ENCODE measurements at regions not wholly inside any gene's neighbourhood (a gene's known extent, or its start where the extent isn't known, plus 50 kb on each side); places are given as distances from the start of the nearest gene placed in this dataset.
"Not testable (repeated sequence)": the region's sequence is repeated elsewhere in the genome, so short reads cannot be mapped to it uniquely, and the experiment has no call there.

DNA sequence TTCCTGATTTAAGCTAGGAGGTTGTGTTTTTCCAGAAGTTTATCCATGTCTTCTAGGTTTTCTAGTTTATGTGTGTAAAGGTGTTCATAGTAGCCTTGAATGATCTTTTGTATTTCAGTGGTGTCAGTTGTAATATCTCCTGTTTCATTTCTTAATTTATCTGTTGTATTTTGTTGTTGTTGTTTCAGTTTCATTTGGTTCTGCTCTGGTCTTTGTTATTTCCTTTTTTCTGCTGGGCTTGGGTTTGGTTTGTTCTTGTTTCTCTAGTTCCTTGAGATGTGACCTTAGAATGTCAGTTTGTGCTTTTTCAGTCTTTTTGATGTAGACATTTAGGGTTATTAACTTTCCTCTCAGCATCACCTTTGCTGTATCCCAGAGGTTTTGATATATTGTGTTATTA is 62.8 kb downstream of the SCP2D1 start:
- DNase-seq (ENCODE audit: low spot score): not testable (repeated sequence)

DNA sequence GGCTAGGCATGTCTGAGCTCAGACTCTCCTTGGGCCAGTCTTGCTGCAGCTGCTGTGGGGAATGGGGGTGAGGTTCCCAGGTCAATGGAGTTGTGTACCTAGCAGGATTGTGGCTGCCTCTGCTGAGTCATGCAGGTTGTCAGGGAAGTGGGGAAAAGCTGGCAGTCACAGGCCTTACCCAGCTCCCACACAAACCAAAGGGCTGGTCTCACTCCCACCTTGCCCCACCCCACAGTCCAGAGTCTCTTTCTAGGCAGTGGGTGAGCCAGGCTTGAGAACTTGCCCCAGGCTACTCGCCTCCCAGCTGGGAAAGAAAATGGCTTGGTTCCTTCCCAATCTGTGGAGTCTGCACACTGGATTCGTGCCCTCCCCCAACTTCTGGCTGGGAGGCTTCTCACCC is 65.7 kb downstream of the SCP2D1 start:
- DNase-seq (ENCODE audit: low spot score): no peak

DNA sequence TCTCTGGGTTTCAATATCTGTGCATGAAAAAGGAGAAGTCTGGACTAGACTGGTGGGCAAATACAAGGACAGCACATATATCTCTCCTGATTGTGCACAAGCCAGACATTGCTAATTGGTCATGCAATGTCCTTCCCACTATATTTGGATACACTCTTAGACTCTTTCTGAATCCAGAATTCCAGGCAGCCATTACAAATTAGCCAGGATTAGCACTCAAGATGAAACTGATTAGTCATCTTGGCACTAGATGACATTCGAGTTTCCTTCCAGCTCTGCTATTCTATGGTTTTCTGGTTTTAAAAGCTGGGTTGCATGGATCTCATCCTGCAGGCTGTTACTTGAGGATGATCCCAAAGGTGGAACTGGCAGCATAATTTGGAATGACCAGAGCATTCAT is 73.2 kb downstream of the SCP2D1 start:
- DNase-seq (ENCODE audit: low spot score): no peak

DNA sequence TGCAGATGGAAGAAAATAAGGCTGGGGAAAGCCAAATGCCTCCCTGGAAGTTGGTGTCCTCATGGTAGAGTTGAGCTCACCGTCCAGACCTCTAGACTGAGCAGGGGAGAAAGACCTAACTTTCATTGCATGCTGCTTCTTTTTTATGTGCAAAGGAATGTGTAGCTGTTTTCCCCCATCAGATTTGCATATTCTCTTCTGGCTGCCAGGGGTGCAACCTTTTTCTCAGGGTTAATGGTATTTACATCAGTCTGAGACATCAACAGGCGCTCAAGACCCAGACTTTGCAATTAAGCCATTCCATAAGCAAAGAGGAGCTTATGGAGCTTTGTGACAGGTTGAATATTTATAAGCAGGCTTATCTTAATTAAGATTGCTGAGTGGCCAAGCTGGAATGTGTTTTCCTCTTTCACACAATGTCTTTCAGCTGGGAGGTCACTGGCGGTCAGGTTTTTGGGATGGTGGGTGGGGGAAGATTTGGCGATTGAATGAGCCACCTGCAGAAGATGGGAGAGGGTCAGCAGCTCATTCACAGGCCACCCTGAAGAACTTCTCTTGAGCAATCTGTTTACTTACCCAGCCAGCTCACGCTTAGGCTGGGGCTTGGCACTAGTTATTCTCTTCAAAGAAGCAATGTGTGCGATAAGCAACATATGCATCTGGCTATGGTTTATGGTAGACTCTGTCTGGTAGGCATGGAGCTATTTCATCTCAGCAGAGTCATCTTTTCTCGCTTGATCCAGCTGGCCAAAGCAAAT is 88.6 kb downstream of the SCP2D1 start:
- DNase-seq (ENCODE audit: low spot score): no peak

DNA sequence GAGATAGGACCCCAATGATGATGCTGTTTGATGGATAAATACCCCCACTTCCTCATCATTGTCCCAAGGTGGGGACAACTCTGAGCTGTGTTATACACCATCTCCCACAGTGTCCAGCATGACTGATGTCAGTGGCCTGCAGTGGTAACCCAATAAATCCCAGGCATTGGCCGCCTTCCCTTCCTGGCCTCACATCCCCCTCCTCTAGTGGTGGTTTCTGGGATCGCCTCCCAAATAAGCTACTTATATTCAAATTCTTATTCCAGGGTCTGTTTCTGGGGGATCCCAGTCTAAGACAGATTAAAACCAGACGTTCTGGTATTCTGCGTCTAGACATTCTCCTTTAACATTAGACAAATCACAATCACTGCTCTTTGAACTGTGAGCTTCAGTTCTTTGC is 90.6 kb downstream of the SCP2D1 start:
- DNase-seq (ENCODE audit: low spot score): no peak

DNA sequence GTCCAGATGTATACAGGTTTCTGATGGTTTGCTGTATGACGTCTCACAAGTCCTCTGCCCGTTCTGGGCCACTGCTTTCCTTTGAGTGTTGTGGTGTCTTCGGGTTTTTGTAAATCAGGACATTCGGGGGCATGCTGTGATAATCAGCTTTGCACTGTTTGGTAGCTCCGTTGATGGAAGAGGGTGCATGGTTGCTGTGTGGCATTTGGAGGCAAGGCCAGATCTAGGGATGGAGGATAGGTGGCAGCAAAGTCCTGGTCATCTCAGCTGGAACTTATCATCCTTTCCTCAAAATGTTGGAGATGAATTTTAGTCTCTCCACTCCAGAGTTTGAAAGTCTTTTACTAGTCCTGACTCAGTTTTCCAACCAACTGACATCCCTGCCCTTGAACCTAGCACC is 91.0 kb downstream of the SCP2D1 start:
- DNase-seq (ENCODE audit: low spot score): peak; percentile 48

DNA sequence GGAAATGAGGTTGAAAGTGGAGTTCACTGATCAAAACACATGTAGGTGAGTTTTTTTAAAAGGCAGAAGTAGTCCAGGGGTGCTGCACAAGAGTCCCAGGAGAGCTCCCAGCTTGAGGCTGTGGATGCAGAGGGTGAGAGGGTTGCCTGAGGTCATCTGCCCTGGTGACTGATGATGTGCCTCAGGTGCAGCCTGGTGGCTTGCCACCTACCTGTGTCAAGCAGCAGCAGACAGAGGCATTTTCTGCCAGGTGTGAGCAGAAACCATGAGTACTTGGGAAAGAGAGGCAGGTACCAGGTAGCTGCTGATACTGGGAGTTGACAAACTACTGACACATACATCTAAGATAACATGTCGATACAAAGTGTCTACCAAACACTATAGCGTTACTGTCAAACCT is 92.5 kb downstream of the SCP2D1 start:
- no peak for DNase-seq (ENCODE audit: low spot score)

DNA sequence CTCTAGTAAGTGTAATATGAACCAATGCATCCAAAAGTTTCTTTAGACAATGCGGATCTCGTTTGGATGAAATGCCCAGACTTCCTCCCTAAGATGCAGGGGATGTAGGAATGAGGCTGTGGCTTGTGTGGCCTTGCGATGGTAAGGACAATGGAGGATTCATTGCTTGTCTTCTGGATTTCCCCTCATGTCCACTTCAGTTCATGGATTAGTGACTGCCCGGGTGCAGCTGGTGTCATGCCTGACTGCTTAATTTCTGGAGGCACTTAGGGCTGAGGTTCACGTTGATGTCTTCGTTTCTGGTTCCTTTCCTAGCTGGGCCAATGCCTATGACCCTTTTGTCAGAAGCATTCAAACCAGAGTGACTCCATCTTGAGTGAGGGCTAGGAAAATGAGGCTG is 93.8 kb downstream of the SCP2D1 start:
- DNase-seq (ENCODE audit: low spot score): no peak

DNA sequence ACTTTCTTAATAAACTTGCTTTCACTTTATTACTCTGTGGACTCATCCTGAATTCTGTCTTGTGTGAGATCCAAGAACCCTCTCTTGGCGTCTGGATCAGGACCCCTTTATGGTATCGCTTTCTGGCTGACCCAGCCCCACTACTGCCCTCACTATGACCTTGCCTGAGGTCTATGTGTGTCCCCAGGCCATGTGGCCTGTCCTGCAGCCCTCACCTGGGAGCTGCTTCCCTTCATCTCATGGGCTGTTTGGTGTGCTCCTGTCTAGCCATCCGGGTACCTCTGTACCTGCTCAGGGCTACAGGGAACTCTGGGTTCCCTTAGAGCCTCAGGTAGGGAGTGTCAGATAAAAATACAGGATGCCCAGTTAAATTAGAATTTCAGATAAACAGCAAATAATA is 94.5 kb downstream of the SCP2D1 start:
- DNase-seq (ENCODE audit: low spot score): no peak

DNA sequence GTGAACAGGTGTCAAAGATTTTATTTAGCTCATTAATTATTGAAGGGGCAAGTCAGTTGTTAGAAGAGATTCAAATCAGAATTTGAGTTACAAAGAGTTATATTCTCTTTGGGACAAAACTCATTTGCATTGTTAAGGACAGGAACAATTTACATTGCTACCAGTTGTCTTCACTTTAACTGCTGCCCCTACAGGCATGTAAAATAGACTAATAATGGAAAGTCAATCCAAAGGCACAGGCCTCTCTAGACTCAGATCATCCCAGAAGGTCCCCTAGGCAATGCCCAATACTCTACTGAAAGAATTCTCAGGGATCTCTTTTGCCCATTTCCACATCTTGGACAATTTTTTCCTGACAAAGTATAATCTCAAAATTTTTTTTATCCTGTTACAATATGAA is 95.7 kb downstream of the SCP2D1 start:
- no peak for DNase-seq (ENCODE audit: low spot score)

DNA sequence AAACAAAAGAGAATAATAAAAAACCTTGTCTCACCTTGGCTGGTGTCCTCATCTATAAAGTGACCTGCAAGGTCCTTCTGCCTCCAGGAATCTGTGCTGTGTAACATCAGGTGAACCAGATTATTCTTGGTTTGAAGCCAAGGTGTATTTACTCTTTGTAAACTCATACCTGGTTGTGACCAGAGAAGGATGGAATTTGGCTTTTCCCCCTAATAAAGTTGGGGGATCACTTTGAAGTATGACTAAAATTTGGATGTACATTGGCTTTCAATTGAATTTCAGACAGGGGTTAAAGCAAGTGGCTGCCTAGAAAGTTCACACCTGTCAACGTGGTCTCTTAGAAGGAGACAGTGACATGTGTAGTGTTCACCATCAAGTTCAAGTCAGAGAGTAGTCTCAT is 100.1 kb downstream of the SCP2D1 start:
- DNase-seq (ENCODE audit: low spot score): no peak

DNA sequence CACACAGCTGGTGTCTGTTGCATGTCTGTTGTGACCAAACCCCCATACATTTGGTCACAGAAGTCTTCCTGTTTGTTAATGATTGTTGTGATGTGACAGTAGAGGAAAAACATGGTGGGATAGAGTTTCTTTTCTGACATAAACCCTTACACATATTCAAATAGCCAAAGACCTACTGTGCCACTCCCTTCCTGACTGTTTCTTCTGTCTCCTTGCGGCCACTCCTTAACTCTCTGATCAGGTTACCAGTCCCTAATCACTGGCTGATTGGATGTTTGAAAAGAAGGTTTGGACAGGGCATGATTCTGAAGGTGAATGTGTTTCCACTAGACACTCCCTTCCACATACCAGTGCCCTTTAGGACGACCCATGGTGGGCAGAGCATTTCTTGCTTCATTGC is 101.2 kb downstream of the SCP2D1 start:
- no peak for DNase-seq (ENCODE audit: low spot score)

DNA sequence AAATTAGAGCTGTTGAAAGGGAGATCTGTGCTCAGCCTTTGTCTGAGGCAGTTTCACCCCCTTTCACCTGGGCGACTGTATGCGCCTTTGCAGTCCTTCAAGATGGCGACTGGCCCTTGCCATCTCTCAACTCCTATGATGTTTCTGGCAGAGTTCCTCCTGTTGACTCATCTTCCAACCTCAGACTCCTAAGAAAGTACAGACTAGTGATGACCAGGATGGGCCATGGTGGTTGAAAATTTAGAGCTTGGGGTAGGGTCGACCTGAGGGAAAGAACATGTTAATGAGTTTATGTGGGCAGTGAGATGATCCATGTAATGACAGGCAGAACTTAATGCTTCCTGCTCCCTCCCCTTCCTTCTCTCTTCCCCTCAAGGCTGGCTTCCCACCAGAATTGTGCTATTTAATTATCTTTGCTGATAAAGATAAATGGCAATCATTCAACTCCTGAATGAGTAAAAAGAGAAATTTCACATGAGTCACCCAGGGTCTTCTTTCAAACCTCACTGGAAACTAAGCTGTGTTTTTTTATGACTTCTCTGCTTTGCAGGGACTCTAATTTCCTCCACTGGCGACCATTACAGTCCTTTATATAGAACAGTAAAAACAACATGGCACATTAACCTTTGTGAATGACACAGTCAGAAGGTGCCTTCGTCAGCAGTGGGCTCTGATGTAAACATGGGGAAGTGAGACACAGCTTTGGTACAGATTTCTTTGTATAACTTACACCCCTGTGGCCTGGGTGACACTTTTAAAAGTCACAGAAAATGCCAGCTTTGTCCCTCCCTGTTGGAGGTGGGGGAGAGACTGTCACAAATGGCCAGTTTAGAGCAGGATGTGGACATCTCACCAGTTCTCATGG is 103.5 kb downstream of the SCP2D1 start:
- DNase-seq (ENCODE audit: low spot score): no peak

DNA sequence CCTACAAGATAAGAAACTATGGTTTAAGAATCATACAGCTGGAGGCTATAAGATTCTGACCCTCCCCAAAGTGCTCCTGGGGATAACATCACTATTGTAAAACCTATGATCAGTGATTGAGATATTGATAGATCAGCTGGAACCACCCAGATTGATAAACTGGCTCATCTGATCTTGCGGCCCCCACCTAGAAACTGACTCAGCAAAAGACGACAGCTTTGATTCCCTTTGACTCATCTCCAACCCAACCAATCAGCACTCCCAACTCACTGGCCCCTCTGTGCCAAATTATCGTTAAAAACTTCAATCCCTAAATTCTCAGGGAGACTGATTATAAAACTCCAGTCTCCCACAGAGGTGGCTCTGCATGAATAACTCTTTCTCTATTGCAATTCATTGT is 106.4 kb downstream of the SCP2D1 start:
- DNase-seq (ENCODE audit: low spot score): no peak

DNA sequence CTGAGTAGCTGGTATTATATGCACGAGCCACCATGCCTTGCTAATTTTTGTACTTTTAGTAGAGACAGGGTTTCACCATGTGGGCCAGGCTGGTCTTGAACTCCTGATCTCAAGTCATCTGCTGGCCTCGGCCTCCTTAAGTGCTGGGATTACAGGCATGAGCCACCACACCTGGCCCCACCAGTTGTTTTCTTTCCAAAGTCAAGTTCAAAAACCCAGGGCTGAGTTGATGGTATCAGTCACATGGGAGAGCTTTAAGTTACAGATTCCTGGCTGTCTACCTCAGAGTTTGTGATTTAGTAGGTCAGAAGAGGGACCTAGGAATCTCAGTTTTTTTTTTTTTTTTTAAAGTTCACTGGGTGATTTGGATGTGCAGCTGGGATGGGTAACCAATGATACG is 107.7 kb downstream of the SCP2D1 start:
- DNase-seq (ENCODE audit: low spot score): no peak

DNA sequence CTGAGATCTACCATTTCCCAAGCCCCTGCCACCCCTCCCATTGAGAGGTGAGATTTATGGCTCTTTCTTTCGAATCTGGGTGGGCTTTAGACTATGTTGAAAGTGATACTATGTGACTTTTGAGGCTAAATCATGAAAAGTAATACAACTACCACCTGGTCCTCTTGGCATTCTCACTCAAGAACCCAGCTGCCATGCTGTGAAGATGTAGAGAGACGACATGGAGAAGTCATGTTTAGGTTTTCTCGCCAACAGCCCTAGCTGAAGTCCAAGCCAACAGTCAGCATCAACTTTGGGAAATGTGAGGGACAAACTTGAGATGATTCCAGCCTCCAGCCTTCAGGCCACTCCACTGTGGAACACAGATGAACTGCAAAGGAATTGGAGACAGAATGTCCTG is 108.7 kb downstream of the SCP2D1 start:
- DNase-seq (ENCODE audit: low spot score): no peak

DNA sequence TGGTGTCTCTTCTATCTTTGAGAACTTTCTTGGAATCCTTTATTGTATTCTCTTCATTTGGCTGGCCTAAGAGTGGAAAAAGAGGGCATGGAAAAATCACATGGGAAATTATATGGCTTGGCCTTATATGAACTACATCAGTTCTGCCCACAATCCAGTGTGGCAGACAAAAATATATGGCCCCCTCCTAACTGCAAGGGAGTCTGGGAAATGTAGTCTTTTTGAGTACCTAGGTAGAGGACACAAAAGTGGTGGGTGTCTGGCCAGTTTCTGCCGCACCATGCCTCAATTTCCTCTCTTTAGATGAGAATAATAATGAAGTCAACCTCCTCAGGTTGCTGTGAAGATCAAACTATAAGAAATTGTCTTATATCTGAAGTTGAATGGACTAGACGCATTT is 109.3 kb downstream of the SCP2D1 start:
- DNase-seq (ENCODE audit: low spot score): no peak

DNA sequence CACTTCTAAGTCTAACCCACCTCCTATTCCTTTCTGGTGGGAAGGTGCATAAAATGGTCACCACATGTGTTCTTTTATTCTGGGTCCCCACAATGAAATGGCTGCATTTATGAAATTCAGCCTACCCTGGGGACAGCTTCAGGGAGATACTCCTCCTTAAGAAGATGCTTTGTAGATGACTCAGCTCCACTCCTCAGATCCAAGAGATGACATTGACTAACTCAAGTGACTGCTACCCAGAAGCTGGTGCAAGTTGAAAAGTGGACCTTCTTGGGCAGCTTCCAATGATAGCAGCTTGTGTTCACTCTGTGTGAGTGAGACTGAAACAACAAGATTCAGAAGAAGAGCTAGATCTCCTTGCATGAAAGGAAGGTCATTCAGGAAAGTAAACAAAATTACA is 113.4 kb downstream of the SCP2D1 start:
- DNase-seq (ENCODE audit: low spot score): peak; percentile 17

DNA sequence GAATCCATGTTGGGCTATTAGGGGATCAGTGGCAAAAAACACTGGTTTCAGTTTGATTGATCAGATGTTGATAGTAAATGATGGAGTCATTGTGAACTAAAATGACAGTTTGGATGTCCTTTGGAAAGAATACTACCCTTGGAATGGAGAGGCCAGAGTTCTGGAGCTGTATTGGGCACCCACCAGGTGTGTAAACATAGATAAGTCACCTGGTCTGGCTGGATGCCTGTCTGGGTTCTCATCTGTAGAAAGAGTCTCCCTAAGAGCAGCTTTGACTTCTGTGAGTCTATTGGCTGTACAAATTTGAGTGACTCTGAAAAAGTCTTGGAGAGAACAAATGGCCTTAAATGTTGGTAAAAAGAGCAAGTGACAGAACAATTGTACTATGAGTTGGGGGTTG is 115.0 kb downstream of the SCP2D1 start:
- DNase-seq (ENCODE audit: low spot score): no peak

DNA sequence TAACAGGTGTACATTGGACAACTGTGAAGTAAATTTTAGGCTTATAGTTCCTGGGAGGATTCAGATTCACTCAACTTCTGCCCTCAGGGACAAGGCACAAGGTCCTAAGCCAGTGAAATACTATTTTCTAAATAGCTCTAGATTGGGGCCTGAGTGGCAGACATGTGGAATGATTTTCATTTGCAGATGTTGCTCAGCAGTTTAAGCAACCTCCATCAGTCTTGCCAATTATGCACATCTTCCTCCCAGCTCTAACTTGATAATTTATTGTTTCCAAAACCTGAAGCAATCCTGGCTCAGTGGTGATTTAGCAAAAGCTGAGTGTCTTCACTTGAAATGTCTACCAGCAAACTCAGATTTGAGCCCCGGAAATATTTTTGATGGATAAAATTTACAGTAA is 116.2 kb downstream of the SCP2D1 start:
- no peak for DNase-seq (ENCODE audit: low spot score)

DNA sequence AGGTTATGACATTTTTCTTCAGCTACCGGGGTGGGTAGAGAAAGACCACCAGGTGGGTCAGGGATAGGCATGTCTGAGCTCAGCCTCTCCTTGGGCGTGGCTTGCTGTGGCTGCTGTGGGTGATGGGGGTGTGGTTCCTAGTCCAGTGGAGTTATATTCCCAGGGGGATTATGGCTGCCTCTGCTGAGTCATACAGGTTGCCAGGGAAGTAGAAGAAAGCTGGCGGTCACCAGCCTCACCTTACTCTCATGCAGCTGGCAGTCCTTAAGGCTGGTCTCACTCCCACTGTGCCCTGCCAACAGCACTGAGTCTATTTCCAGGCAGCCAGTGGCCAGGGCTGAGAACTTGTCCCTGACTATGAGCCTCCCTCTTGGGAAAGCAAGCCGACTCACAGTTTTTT is 130.0 kb downstream of the SCP2D1 start:
- DNase-seq (ENCODE audit: low spot score): no peak

DNA sequence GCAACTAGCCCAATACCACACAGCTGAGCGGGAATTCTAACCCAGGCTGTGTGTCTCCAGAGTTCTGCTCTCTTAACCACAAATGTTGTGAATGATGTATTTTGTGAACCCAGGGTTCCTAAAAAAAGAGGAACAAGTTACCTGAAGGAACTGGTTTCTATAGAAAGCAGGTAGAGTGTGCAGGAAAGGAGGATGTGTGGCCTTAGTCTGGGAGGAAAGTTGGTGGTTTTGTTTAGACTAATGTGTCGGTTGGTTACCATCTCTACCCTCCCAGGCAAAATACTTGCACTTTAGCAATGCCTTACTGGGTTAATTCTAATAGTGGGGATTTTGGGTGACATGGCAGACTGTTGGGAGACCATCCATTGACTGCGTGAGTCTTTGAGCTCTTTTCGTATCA is 143.3 kb downstream of the SCP2D1 start:
- DNase-seq (ENCODE audit: low spot score): no peak

DNA sequence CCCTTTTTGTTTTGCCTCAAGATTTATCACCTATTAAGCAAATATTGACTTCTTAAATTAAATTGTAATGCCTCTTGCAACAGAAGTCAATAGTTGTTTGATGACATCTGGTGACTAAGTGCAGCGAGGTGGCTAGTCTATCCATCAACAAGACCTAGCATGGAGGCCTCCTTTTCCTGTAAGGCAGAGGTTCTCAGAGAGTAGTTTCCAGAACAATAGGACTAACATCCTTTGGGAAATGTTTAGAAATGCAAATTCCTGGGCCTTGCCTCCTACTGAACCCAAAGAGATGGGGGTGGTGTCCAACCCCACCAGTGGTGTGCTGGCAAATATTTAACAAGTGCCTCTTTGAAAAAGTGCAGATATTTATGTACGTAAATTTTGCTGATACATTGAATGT is 143.7 kb downstream of the SCP2D1 start:
- DNase-seq (ENCODE audit: low spot score): no peak

DNA sequence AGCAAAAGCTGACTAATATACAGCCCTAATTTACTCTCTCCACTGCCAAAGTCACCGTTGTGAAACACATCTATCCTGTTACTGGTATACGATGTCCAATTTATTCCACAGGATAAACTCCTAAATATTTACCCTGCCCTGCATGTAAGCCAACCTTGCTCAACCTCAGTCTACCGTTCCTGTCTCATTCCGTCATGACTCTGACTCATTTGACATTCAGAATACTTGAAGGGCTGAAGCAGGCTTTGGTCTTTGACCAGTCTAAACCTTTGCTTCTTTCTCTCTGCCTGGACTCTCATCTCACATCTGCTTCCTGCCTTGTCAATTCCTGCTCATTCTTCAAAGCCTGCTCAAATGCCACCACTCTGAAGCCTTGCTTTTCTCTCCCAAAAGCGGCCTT is 157.5 kb downstream of the SCP2D1 start:
- DNase-seq (ENCODE audit: low spot score): no peak
